Testis (tissue), 2 donors: ENCODE measurements at regions not wholly inside any gene's neighbourhood (a gene's known extent, or its start where the extent isn't known, plus 50 kb on each side); places are given as distances from the start of the nearest gene placed in this dataset.

ENCODE experiments used
- DNase-seq: peaks from one replicate; pipeline ENCODE4 v3.0.0-alpha.2; 2019
- H3K27ac ChIP-seq, 2 donors: fragments of 200-600 bp; sonication (generic); one replicate each; pipeline ENCODE4 v1.5.1; 2019
- H3K27me3 ChIP-seq: fragments of 200-600 bp; sonication (generic); one replicate; pipeline ENCODE4 v1.5.1; 2019
- H3K36me3 ChIP-seq: fragments of 200-600 bp; sonication (generic); one replicate; pipeline ENCODE4 v1.5.1; 2017; ENCODE audit warnings: low read depth; ENCODE audit errors: missing control alignments
- H3K4me1 ChIP-seq: fragments of 200-600 bp; sonication (generic); one replicate; pipeline ENCODE4 v1.5.1; 2019
- H3K4me3 ChIP-seq, 2 donors: fragments of 200-600 bp; sonication (generic); one replicate each; pipeline ENCODE4 v1.5.1; 2017 to 2019
- H3K9me3 ChIP-seq: fragments of 200-600 bp; sonication (generic); one replicate; pipeline ENCODE4 v1.5.1; 2017
- CTCF ChIP-seq, 3 experiments: fragments of 450-650 bp in 2 of 3; fragments of 200-600 bp in 1 of 3; sonication (generic) in 1 of 3; IDR thresholded peaks; one replicate each; pipeline ENCODE4 v1.5.1; 2016 to 2019; ENCODE audit warnings: antibody characterized with exemption in 3 of 3, mild to moderate bottlenecking in 2 of 3, moderate library complexity in 1 of 3
- POLR2A ChIP-seq: fragments of 450-650 bp; IDR thresholded peaks from one replicate; pipeline ENCODE4 v1.6.1; 2017; ENCODE audit warnings: antibody characterized with exemption, mild to moderate bottlenecking, moderate library complexity
- WGBS, 2 donors: methylation state at CpG; one replicate each; pipeline ENCODE4 v1.1.5; 2018; 5-methylcytosine and 5-hydroxymethylcytosine counted together
- intact Hi-C: fragments of 100-400 bp; cut with DNase I; formaldehyde crosslinking; loops from one replicate; pipeline ENCODE4 v1.15.1; 2023; ENCODE audit warnings: low total_unique reads

DNA sequence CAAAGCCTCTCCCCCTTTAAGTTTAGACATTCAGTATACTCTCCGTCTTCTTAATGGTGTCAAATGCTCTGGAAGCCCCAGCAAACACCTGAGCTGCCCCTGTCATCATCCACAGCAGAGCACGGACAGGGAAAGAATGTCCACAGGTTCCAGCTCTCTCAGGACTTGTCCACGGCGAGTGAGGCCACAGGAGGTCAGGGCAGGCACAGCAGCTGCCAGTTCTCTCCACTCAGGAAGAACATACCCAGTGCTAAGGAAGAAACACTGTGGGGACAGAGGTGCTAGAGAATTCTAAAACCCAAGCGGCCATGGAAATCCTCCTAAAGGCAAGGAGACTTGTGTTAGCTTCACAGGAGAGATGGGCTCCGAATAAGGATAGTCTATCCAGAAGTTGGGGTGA is 132.0 kb upstream of the SERP2 start:
- DNase-seq, result no peak
- intact Hi-C loops, result no loop called here
- Histone ChIP-seq H3K27ac (no peak overlapping the region), H3K9me3 (no peaks in the 10 kb centered on the region), H3K36me3 (no peaks in the 10 kb centered on the region), H3K4me3 (no peak overlapping the region), H3K4me1 (peaks cover 8% of the 10 kb centered on the region), H3K27me3 (no peaks in the 10 kb centered on the region)
- 72 to 88% methylated on average over 6 of the region's 6 CpGs for WGBS, 2 donors
- TF ChIP-seq POLR2A (no peak), CTCF (IDR thresholded peaks at IDR 0.05) (no peak)

- intact Hi-C loops, result no loop called here
- WGBS, 2 donors, result 90 to 95% methylated on average over 3 of the region's 3 CpGs
Observed at GRCh38 chr13:44242766-44243165, 130.9 kb upstream of the SERP2 start.

GRCh38 chr13:44243198-44243857 is 130.3 kb upstream of the SERP2 start:
- Histone ChIP-seq H3K4me3 (no peak overlapping the region), H3K4me1 (no peaks in the 10 kb centered on the region), H3K27ac (no peak overlapping the region), H3K27me3 (no peaks in the 10 kb centered on the region), H3K36me3 (no peaks in the 10 kb centered on the region), H3K9me3 (no peaks in the 10 kb centered on the region)
- intact Hi-C loops, result no loop called here
- no peak for DNase-seq
- no peak for TF ChIP-seq CTCF (IDR thresholded peaks at IDR 0.05)
- TF ChIP-seq POLR2A, result no peak
- WGBS, 2 donors, result 68 to 78% methylated on average over 11 of the region's 11 CpGs

More at GRCh38 chr13:44242766-44243165, 130.9 kb upstream of the SERP2 start:
- H3K4me3 ChIP-seq, result no peak overlapping the region
- no peaks in the 10 kb centered on the region for H3K4me1 ChIP-seq
- TF ChIP-seq POLR2A (no peak), CTCF (IDR thresholded peaks at IDR 0.05) (no peak)
- H3K36me3 ChIP-seq, result no peaks in the 10 kb centered on the region
- no peaks in the 10 kb centered on the region for H3K9me3 ChIP-seq
- H3K27me3 ChIP-seq, result no peaks in the 10 kb centered on the region
- H3K27ac ChIP-seq, result no peak overlapping the region
- DNase-seq, result no peak

DNA sequence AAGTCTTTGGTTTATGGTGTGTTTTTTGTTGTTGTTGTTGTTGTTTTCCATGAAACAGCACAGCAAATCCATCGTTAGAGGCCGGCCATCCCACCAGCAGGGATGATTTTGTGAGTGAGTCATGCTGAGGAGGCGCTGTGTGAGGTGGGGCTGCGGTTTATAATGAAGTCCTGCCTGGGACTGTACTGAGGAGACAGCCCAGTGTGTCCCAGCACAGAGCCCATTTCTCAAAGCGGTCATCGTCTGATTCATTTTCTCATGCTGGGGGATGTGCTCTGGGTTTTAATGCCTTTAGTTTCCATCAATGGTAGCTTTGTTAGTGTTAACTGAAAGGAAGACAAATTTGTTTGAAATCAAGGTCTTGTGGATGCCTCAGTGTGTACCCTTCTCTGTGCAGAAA is 129.3 kb upstream of the SERP2 start:
- no peak overlapping the region for H3K4me3 ChIP-seq
- TF ChIP-seq POLR2A (no peak), CTCF (IDR thresholded peaks at IDR 0.05) (no peak)
- H3K9me3 ChIP-seq, result no peaks in the 10 kb centered on the region
- peaks cover 2% of the 10 kb centered on the region for H3K4me1 ChIP-seq
- no peaks in the 10 kb centered on the region for H3K27me3 ChIP-seq
- no peaks in the 10 kb centered on the region for H3K36me3 ChIP-seq
- no peak for DNase-seq
- WGBS, 2 donors, result 81 to 84% methylated on average over 6 of the region's 6 CpGs
- no peak overlapping the region for H3K27ac ChIP-seq
- intact Hi-C loops, result no loop called here

DNA sequence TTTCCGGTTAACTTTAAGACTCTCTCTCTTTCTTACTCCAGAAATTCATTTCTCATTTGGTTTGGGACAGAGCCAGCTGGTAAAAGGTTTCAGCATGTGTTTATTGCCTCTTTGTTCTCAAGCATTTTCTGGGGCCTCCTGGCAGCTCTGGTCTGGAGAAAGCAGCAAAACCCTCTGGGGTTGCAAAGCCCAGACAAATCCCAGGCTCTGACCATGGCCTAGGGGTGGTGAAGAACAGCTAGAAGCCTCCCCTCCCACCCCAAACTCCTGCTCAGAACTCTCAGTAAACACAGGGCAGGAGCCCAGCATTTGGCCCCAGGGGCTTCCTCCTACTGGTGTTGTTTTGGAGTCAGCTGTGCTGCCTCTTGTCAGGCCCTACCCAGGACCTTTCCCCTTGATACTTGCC is 124.2 kb upstream of the SERP2 start:
- H3K27me3 ChIP-seq, result no peaks in the 10 kb centered on the region
- H3K27ac ChIP-seq, result peak overlapping the region in 1 of 2 donors; percentile 57
- DNase-seq, result peak; percentile 75
- no peaks in the 10 kb centered on the region for H3K9me3 ChIP-seq
- intact Hi-C loops, result no loop called here
- WGBS, 2 donors, result 35 to 44% methylated on average over 1 of the region's 1 CpG
- H3K4me3 ChIP-seq, result no peak overlapping the region
- no peaks in the 10 kb centered on the region for H3K36me3 ChIP-seq
- TF ChIP-seq CTCF (IDR thresholded peaks at IDR 0.05) (no peak), POLR2A (no peak)
- H3K4me1 ChIP-seq, result peaks cover 8% of the 10 kb centered on the region
